GM12873 (cell line): ENCODE measurements at regions not wholly inside any gene's neighbourhood (a gene's known extent, or its start where the extent isn't known, plus 50 kb on each side); places are given as distances from the start of the nearest gene placed in this dataset.

Source experiments
- CTCF ChIP-seq: IDR thresholded peaks from 2 replicates; pipeline ENCODE4 v1.5.1; 2012; ENCODE audit warnings: low read depth, mild to moderate bottlenecking, moderate library complexity, low read length, control low read depth; ENCODE audit not compliant: insufficient read depth; ENCODE audit errors: missing control alignments

GRCh38 chr13:82447416-82448077 is 1434.7 kb downstream of the SLITRK1 start:
- no peak for TF ChIP-seq CTCF

GRCh38 chr13:82439159-82439904 is 1442.9 kb downstream of the SLITRK1 start:
- TF ChIP-seq CTCF, result no peak

GRCh38 chr13:82438320-82438719 is 1444.0 kb downstream of the SLITRK1 start:
- no peak for TF ChIP-seq CTCF

GRCh38 chr13:82436099-82436585 is 1446.1 kb downstream of the SLITRK1 start:
- no peak for TF ChIP-seq CTCF

- no peak for TF ChIP-seq CTCF
Measured at GRCh38 chr13:82432949-82433348, 1449.3 kb downstream of the SLITRK1 start.

- no peak for TF ChIP-seq CTCF
Measured at GRCh38 chr13:82412749-82413148, 1469.5 kb downstream of the SLITRK1 start.

GRCh38 chr13:82407321-82407720 is 1475.0 kb downstream of the SLITRK1 start:
- TF ChIP-seq CTCF, result no peak
